GM23338 (cell line): ENCODE measurements at regions not wholly inside any gene's neighbourhood (a gene's known extent, or its start where the extent isn't known, plus 50 kb on each side); places are given as distances from the start of the nearest gene placed in this dataset. TPM values are rescaled to one million over a fixed set of nuclear protein-coding genes. Genes with fewer than 3 reads are reported as not detected.

ENCODE experiments used
- small RNA-seq: library from RNA; depleted of rRNA; stranded (forward); fragments of <200 nt; gene quantifications from one replicate; pipeline ENCODE3, GENCODE V24; 2014; ENCODE audit warnings: low replicate concordance

Small RNAs in the stretch of these regions (small RNA-seq; reads per million reads assigned to genes)
- not detected for gene HMGB1P22
- not detected for gene RN7SKP117
